ENCODE measurements at regions not wholly inside any gene's neighbourhood (a gene's known extent, or its start where the extent isn't known, plus 50 kb on each side); places are given as distances from the start of the nearest gene placed in this dataset.

- no peak for TF ChIP-seq CTCF (IDR thresholded peaks at IDR 0.05; ENCODE audit: control extremely low read depth, extremely low read depth, low read depth, missing control alignments)
- ChIA-PET CTCF (no interaction called here), POLR2A (no interaction called here)
- no peak for DNase-seq (ENCODE audit: extremely low spot score)
These were observed 58.9 kb upstream of the SDK2 start for GRCh38 chr17:73703192-73703591.

GRCh38 chr17:73703917-73704316 is 59.7 kb upstream of the SDK2 start:
- DNase-seq (ENCODE audit: extremely low spot score) = no peak
- no peak for TF ChIP-seq CTCF (IDR thresholded peaks at IDR 0.05; ENCODE audit: control extremely low read depth, extremely low read depth, low read depth, missing control alignments)
- POLR2A ChIA-PET = no interaction called here
- CTCF ChIA-PET = no interaction called here

GRCh38 chr17:73705594-73705993 is 61.3 kb upstream of the SDK2 start:
- TF ChIP-seq CTCF (IDR thresholded peaks at IDR 0.05; ENCODE audit: control extremely low read depth, extremely low read depth, low read depth, missing control alignments) = no peak
- no peak for DNase-seq (ENCODE audit: extremely low spot score)
- ChIA-PET POLR2A (no interaction called here), CTCF (no interaction called here)

- POLR2A ChIA-PET = no interaction called here
- CTCF ChIA-PET = interaction anchor here (6.5 kb wide), 1 partner anchor 277 kb away, joined by 46 read pairs; no protein-coding TSS in a partner anchor
- no peak for TF ChIP-seq CTCF (IDR thresholded peaks at IDR 0.05; ENCODE audit: control extremely low read depth, extremely low read depth, low read depth, missing control alignments)
- DNase-seq (ENCODE audit: extremely low spot score) = no peak
These were observed 62.2 kb upstream of the SDK2 start for GRCh38 chr17:73706428-73706827.

GRCh38 chr17:73706858-73707257 is 62.6 kb upstream of the SDK2 start:
- TF ChIP-seq CTCF (IDR thresholded peaks at IDR 0.05; ENCODE audit: control extremely low read depth, extremely low read depth, low read depth, missing control alignments) = no peak
- POLR2A ChIA-PET = no interaction called here
- CTCF ChIA-PET = interaction anchor here (6.5 kb wide), 1 partner anchor 277 kb away, joined by 46 read pairs; no protein-coding TSS in a partner anchor
- no peak for DNase-seq (ENCODE audit: extremely low spot score)

GRCh38 chr17:73707358-73707757 is 63.1 kb upstream of the SDK2 start:
- ChIA-PET CTCF (interaction anchor here (1.0 to 6.5 kb wide), 3 partner anchors 12 to 278 kb away, joined by 3 to 46 read pairs (median 3); no protein-coding TSS in a partner anchor), POLR2A (no interaction called here)
- DNase-seq (ENCODE audit: extremely low spot score) = no peak
- TF ChIP-seq CTCF (IDR thresholded peaks at IDR 0.05; ENCODE audit: control extremely low read depth, extremely low read depth, low read depth, missing control alignments) = no peak

All from GM10248 (cell line).